CD4-positive, alpha-beta T cell treated with Interferon alpha-2 for 1 hour (primary cell): ENCODE measurements at regions not wholly inside any gene's neighbourhood (a gene's known extent, or its start where the extent isn't known, plus 50 kb on each side); places are given as distances from the start of the nearest gene placed in this dataset.
A peak's percentile ranks its signal among the peaks of the same experiment; 100 is the strongest.

Experiments
- DNase-seq, 2 donors: peaks; one replicate each; pipeline ENCODE4 v3.0.0-alpha.2; 2020 to 2022

DNA sequence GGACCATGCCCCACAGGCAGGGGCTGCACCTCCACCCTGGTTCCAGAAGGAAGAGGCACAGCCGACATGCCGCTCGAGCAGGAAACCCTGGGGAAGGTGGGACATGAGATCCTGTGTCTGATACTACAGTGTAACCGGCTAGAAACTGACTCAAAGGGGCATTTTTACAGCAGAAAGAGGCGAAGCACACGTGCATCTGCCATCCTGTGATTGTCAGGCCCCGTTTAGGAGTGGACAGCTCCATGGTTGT lies 62.7 kb downstream of the SIK1 start:
- DNase-seq, result no peak

DNA sequence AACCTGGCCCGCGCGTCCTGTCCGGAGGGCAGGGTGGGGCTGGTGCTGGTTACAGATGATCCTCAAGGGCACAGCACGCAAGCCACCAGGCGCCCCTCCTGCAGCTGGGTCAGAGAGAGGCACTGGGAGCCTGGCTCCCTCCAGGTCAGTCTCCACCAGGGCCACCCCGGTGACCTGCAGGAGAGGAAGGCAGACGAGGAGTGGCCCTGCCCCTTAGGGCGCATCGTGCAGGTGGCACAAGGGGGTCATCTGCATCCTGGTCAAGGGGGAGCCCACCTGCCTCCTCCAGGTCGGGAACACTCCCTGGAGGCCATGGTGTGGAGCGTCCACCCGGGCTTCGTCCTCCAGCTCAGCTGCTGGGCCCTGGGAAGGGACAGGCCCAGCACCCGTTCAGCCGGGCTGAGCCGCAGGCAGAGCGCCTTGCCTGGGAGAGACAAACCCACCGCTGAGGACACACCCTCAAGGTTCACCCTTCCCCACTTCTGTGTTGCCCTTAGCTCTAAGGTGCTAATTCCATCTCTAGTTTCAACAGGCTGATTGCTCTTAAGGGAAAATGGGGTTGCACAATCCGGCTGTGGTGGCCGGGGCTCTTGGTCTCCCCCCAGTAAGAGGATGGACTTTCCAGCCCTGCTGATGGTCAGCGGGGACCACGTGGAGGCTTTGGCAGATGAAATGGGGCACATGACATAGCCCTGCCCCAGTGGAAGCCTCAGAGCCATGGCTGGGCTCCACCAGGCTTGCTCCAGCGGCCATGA lies 63.2 kb downstream of the SIK1 start:
- DNase-seq, result no peak

DNA sequence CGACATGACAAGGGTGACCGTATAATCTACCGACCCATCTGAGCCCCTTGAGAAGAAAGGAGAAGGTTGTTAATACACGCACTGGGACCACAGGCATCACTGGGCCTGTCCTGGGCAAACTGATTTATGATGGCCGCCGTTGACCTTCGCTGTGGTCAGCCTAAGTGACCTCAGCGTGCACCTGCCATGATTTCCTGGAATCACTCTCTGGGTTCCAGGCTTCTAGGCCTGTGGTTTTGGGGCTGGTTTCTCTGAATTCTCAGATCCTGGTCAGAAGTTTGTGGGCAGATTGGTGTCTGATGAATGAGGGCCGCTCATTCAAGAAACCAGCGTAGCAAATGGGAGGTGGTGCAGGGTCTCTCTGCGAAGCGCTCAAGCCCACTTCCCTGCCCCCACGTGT lies 64.0 kb downstream of the SIK1 start:
- DNase-seq, result peak; percentile 56 to 60

DNA sequence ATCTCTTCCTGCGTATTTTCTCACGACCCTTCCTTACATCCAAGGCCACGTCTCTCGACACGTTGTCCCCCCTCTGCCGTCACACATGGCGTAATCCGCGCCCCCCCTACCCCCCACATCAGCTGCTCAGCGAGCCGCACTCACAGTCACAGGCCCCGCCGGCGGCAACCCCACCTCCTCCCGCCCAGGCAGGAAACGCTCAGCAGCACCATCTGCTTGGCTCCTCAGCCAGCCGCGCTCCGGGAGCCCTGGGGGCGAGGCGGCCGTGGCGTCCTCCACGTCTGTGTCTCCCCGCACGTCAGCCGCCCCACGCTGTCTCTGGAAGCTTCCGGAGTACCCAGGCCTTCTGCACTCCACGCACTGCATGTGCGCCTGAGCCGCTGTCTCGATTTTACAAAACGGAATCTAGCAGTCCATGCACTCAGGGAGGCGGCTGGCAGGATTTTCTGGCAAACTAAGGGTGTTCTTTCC lies 64.6 kb downstream of the SIK1 start:
- DNase-seq, result peak; percentile 83 to 91

DNA sequence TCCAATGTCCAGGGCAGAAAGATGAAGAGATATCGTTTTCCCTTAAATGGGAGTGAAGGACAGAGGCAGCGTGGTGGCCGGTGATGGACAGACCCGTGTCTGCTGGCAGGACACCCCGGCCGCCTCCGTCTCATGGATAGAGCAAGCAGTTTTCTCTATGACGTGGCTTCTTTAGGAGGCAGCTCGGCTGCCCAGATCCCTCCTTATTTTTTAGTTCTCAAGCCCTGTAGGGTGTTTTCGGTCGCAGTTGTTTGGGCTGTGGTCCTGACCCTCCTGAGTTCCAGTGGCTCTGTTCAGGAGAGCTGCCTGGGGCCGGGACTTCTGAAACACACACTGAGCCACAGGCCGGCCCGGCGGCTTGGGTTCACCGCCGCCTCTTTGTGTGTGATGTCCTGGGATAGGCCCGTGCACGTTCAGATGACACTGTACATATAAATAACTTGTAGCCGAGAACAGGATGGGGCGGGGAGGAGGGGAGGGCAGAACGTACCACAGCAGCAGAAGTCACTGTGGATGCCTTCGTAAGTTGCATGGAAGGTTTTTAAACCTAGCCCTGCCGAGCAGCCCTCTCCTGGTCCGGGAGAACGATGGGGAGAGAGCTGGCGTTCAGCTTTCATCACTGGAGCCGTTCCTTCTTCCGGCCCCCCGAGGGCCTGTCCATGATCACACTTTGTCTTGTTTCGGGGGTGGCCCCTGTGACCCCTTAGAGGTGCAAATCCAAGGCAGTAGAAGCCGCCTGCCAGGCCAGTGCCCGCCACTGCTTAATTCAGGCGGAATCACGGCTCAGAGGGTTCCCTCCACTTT lies 65.2 kb downstream of the SIK1 start:
- DNase-seq, result peak; percentile 57 to 73

DNA sequence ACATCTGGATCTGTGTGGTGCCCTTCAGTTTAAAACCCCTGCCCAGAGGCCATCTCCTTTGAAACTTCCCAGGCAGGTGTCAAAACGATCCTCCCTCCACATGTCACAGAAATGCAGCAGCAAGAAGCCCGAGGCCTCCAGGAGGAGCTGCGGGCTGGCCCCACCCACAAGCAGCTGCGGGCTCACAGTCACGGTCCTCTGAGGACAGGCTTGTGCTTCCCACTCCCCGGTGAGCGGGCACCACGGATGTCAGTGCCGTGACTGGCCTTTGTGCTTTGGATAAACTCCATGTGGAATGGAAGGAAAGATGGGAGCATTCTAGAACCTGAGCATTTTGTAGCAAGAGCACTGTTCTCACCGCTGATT lies 65.8 kb downstream of the SIK1 start:
- DNase-seq, result peak in 1 of 2 donors; percentile 36

DNA sequence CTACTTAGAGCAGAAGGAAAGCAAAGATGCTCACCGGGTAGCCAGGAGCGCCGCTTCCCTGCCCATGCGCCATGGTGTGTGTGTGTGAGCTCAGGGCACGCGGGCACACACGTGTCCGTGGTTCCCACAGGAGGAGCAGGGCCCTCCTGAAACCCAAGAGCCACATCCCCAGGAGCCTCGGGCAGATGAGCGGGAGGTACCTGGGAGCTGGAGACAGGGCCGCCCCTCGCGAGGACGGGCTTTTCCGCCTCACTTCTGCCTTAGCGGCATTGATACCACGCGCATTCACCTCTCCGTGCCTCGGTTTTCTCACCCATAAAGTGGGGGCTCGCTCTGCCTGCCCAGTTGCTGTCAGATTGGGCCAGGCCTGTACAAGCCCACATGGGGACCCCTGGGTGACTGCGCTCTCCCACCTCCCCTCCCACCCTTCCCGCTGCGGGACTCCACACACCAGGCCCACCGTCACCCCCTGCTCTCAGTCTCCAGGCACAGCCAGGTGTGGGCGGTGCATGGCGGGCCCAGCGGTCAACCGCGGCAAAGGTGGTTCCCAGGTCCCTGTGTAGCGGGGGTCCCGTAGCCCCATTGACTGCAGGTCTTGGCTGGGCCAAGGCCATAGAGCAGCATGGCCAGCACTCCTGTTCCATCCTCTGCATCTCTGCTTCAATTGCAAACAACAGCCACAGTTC lies 66.3 kb downstream of the SIK1 start:
- no peak for DNase-seq

DNA sequence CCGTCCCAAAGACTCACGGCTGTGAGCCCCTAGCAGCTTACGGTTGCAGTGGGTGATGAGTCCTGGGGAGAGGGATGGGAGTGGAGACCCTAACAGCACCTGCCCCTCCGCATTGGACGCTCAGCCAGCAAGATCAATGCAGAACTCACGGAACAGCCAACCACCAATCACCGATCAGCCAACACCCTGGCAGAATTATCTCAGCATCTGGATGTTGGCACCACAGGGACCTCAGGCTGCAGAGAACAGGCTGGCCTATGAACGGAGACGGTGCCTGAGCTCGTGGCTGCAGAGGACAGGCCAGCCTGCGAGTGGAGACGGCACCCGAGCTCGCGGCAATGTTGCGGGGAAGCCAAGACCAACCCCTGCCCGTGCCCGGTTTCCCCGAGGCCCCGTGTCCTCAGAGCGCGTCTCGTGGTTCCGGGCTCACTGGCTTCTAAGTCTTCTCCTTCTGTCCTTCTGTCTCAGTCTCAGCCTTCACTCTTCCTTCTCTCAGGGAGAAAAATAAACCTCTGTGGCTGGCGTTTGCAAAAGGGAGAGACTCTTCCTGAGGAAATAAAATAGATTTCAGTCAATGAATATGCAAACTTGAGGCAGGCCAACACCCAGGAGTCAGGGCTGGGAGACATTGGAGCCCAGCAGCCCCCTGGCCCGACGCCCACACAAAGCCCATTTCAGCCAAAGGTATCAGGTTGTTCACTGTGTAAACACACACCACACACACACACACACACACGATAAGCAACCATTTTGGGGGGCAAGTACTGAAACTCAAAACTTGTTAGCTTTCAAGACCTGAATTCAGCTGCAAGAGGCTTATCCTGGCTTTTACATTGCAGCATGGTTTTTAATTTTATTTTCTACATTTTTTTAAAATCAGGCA lies 67.8 kb downstream of the SIK1 start:
- DNase-seq, result no peak

DNA sequence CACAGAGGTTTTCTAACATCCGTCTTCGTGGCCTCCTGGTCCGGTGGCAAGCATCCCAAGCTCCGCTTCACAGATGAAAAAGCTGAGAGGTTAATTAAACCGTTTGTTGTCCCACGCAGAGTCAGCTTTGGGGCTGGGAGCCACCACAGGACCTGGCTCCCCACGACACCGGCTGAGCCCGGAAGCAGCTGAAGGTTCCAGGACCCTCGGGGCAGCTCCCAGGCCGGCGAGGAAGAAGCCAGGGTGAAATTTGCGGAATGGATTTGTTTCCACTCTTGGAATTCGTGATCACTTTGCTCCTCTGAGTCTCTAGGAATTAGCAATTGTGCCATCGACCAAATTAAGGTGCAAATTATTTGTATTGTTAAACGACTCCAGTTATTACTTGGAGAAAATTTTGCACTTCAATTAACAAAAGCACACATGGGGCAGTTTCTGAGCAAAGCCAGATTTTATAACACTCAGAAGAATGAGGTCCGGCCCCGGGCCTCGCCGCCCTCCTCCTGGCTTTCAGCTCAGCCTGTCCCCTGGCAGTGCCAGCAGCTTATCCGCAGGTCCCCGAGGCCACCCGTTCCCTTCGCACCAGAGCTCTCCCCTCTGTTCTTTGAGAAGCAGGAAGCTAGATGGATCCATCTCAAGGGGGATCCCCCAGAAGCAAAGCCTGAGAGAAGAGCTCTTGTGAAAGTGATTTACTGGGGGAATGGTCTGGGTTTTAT lies 69.1 kb downstream of the SIK1 start:
- no peak for DNase-seq

DNA sequence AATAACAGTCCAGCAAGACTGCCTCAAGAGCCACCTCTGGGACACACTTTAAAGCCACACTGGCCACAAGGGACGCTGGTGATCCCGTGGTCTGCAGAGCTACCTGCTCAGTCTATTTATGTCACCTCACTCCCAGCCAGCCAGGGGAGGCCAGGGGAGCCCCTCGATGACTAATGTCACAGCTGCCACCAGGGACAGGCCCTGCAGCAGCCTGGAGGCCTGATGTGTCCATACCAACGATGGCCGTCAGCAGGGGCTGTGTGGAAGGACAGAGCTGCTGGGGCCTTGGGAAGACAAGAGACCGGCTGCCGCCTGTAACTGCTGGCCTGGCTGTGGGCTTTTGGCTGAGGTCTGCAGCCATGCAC lies 71.0 kb downstream of the SIK1 start:
- no peak for DNase-seq

DNA sequence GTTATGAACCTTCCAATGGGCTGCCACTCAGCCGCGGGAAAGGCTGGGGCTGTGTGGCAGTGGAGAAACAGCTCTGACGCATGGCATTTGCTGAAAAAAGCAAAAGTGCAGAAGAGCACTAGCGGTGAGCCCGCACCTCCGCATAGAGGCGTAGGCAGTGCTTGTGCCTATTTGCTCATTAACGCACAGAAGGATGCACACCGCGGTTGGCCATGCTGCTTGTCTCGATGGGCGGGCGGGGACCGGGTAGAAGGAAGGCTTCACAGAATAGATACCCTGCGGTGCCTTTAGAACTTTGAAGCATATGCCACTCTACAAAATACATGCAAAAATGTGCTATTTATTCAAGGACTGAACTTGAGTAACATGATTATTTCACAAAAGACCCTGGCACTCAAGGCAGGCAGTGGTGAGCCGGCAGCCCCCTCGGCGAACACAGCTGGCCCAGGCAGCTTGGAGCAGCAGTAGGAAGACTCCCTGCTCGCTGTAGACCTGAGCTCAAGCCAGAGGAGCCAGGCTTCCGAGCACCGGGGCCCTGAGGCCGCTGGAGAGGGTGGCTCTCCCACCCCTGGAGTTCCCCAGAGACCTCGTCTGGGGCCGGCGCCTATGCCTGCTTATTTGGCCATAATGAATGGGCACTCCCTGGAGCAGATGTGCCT lies 71.5 kb downstream of the SIK1 start:
- no peak for DNase-seq

DNA sequence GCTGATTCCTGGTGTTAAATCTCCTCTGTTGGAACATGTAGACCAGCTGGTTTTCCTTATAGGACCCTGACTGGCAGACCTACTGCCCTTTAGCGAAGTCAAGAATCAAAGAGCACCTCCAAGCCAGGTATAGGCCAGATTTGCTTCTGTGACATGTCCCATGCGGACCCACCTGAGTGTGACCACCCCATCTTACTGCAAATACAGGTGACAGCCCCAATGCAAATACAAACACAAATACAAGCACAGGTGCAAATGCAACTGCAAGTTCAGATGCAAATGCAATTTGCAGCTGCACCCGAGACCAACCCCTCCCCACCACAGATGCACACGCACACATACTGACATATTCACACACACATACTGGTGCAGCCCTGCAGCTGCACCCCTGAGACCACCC lies 72.3 kb downstream of the SIK1 start:
- no peak for DNase-seq

DNA sequence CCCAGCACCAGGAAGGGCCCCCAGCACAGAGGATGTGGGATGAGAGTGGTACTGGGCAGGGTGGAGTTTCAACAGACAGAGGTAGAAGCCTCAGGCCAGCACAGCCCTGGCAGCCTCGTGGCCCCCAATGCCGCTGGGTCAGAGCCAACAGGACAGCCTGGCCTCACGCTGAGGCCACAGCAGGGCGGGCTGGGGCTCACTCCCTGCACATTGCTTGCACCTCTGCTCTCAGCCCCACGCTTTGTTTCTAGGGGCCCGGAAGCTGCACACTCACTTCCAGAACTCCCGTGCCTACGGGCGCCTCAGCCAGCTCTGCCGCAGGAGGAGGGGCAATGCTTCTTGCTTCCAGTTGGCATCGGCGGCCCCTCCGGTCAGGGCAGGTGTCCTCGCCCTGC lies 72.9 kb downstream of the SIK1 start:
- DNase-seq, result no peak

DNA sequence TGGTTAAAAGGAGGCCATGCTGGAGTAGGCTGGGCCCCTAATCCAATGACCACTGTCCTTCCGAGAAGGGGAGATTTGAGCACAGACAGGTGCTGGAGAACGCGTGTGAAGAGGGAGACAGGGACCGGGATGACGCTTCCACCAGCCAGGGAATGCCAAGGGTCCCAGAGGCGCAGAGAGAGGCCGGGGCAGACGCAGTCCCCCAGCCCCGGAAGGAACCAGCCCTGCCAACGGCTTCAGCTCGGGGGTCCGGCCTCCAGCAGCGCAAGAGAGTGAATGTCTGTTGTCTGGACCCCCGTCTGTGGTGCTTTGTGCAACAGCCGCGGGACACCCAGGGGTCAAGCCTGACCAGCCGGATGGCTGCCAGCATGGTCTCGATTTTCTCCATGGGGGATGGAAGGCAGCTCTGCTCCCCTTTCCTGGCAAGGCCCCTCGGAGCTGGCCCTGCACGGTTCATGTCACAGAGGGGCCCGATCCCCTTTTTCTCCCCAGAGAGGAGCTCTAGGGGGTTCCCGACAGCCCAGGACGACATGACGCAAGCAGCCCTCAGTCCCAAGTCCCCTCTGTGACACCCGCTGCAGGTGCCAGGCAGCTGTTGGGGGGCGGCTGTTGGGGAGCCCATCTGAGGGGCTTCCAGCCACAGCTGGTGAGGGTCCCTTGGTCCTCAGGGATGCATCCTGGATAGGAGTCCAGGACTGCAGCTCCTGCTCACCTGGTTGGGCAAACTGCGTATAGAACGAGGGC lies 73.5 kb downstream of the SIK1 start:
- DNase-seq, result peak in 1 of 2 donors; percentile 13

DNA sequence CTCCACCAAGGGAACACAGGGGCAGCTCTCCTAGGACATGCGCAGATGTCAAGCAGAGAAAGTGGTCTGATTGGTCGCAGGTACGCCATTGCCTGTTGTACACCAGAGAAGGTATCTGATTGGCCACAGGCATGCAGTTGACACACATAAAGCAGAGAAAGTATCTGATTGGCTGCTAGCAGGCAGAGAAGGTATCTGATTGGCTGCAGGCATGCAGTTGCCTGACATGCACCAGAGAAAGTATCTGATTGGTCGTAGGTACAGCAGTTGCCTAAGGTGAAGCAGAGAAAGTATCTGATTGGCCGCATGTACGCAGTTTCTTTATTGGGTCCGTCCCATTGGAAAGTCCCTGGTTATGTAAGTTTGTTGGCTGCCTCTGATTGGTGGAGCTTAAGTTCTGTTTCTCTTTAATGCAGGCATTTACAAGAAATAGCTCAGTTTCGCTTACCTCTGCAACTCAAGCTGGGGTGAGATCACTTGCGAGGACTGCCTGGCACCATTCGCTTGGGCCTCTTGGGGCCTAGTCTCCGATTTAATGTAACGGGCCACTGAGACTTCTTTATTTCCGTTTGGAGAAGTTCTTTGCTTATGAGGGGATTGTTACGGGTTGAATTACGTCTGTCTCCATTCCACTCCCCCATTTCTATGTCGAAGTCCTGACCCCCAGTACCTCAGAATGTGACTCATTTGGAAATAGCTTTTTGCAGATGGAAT lies 74.2 kb downstream of the SIK1 start:
- peak; percentile 49 to 71 for DNase-seq

DNA sequence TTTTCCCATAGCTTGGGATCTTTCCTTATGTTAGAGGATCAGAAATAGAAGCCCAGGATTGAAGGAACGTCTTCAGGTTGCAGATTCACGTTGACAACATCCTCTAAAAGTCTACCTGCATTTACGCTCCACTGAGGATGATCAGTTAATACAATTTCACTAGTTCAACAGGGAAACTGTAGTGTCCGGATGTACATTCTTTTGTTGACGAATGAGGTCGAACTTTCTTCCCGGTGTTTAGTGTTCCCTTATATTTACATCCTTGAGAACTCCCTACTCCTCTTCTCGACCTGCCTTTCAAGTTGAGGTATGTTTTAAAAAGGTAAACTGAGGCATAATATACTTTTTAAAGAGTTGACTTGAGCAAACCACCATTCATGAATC lies 74.8 kb downstream of the SIK1 start:
- no peak for DNase-seq

DNA sequence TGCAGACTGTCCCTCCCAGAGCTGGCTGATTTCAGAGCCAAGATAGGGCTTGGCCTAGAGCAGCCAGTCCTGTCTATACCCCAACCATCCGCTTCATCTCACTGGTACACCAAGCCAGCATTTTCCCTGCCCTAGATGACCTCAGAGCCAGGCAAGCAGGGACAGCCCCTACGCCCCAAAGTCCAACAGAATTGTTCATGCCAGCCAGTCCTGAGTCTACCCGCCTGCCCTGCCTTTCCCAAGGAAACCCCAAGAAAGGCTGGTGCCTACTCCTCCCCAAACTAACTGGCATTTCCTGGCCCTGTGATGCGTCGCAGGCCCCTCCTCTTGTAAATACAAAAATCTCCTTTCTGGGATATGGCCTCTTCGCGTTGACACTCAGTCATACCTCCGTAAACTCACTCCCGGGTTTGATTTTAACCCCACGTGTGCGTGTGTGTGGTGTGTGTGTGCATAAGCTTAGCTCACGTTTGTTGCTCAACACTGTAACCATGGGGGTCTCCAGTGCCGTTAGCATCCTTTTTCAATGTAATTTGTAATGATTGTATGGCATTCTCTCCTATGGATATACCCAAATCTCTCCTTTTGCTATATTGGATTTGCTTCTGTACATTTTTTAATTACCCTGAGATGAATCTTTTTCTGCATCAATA lies 75.3 kb downstream of the SIK1 start:
- no peak for DNase-seq

DNA sequence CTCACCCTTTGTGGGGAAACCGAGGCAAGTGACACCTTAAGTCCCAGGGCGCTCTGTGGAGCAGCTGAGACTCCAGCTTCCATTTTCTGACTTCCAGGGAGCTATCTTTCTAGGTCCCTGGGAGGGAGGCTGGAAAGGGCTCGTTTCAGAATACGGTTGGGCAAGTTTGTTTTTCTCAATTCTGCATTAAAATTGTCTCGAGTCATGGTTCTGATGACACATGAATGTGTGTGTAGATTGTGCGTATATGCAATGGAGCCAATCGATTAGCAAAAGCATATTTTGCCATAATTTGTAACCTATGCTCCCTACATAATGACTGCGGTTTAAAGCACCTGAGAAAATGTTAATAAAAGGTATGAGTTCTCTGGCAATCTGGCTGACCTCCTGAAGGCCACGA lies 77.3 kb downstream of the SIK1 start:
- DNase-seq, result no peak

DNA sequence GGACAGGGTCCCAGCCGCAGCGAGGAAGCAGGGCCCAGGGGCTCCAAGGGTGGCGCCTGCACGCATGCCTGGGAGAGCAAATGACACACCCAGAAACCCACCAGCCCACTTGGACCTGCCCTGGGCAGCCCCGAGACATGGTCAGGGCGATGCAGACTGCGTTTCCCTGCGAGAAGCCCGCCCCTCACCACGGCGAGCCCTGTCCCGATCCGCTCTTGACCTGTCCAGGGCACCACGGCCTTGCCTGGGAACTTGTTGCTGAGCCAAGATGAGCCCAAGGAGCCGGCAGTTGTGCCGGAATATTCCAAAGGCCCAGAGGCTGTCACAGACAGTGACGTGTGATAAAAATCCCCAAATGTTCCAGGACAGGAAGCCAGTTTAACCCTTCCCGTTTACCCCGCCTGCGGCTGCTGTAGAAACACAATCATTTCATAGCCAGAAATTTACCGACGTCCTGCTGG lies 78.1 kb downstream of the SIK1 start:
- no peak for DNase-seq
